Naive thymus-derived CD4-positive, alpha-beta T cell (primary cell): ENCODE measurements at regions not wholly inside any gene's neighbourhood (a gene's known extent, or its start where the extent isn't known, plus 50 kb on each side); places are given as distances from the start of the nearest gene placed in this dataset.
A peak's percentile ranks its signal among the peaks of the same experiment; 100 is the strongest.

ENCODE experiments used
- ATAC-seq: fragments of 150-1000 bp; cut with Tn5 transposase; 2 replicates; pipeline ENCODE4 v1.10.0; 2021; ENCODE audit warnings: mild to moderate bottlenecking, moderate library complexity
- CTCF ChIA-PET: fragments of 350-600 bp; sonication (Branson Sonifier 250); formaldehyde crosslinking; loops from one replicate; lab custom pipeline; 2021; ENCODE audit warnings: antibody characterized with exemption; lab: Charles Lee
- POLR2A ChIA-PET: fragments of 350-600 bp; sonication (Branson Sonifier 250); formaldehyde crosslinking; loops from one replicate; lab custom pipeline; 2021; ENCODE audit warnings: antibody characterized with exemption, inconsistent platforms; lab: Charles Lee
- DNase-seq, 9 donors: peaks; one replicate each; pipeline versions ENCODE4 v3.0.0 to v3.0.0-alpha.2; 2020 to 2022; ENCODE audit warnings: mixed read lengths in 1 of 9
- H3K27ac ChIP-seq: one replicate; pipeline ENCODE4 v1.7.0; 2013; ENCODE audit warnings: mild to moderate bottlenecking, low read depth, low read length, moderate library complexity
- H3K27me3 ChIP-seq, 2 donors: one replicate each; pipeline ENCODE4 v1.7.0; 2013; ENCODE audit warnings: low read length in 2 of 2, mild to moderate bottlenecking in 2 of 2, moderate library complexity in 2 of 2; ENCODE audit not compliant: control insufficient read depth in 2 of 2, insufficient read depth in 2 of 2
- H3K36me3 ChIP-seq, 3 experiments: 1 replicate in 2 of 3; 2 replicates in 1 of 3; pipeline ENCODE4 v1.7.0; 2013; ENCODE audit warnings: low read length in 3 of 3, mild to moderate bottlenecking in 3 of 3, moderate library complexity in 1 of 3; ENCODE audit not compliant: insufficient read depth in 3 of 3, control insufficient read depth in 2 of 3
- H3K4me1 ChIP-seq, 2 donors: one replicate each; pipeline ENCODE4 v1.7.0; 2013; ENCODE audit warnings: low read length in 2 of 2, mild to moderate bottlenecking in 2 of 2, moderate library complexity in 1 of 2; ENCODE audit not compliant: control insufficient read depth in 2 of 2, insufficient read depth in 2 of 2
- H3K4me3 ChIP-seq: 2 replicates; pipeline ENCODE4 v1.7.0; 2013; ENCODE audit warnings: mild to moderate bottlenecking, low read length
- H3K9me3 ChIP-seq, 3 experiments: 1 replicate in 2 of 3; 2 replicates in 1 of 3; pipeline ENCODE4 v1.7.0; 2013; ENCODE audit warnings: low read length in 3 of 3; ENCODE audit not compliant: control insufficient read depth in 2 of 3
- H3K27ac Mint-ChIP-seq, 9 donors: one replicate each; pipeline ENCODE4 v1.8.0; 2020 to 2022; ENCODE audit warnings: mixed read lengths in 9 of 9, mild to moderate bottlenecking in 8 of 9, moderate library complexity in 5 of 9, inconsistent platforms in 2 of 9
- H3K27me3 Mint-ChIP-seq, 5 donors: one replicate each; pipeline ENCODE4 v1.8.0; 2021 to 2022; ENCODE audit warnings: mixed read lengths in 5 of 5, mild to moderate bottlenecking in 1 of 5
- H3K36me3 Mint-ChIP-seq, 5 donors: one replicate each; pipeline ENCODE4 v1.8.0; 2020 to 2022; ENCODE audit warnings: mixed read lengths in 5 of 5, mild to moderate bottlenecking in 3 of 5, inconsistent platforms in 1 of 5
- H3K4me1 Mint-ChIP-seq, 7 donors: one replicate each; pipeline ENCODE4 v1.8.0; 2020 to 2022; ENCODE audit warnings: mixed read lengths in 7 of 7, mild to moderate bottlenecking in 3 of 7, inconsistent platforms in 1 of 7
- H3K4me3 Mint-ChIP-seq, 10 donors: one replicate each; pipeline ENCODE4 v1.8.0; 2020 to 2022; ENCODE audit warnings: mild to moderate bottlenecking in 10 of 10, mixed read lengths in 10 of 10, moderate library complexity in 6 of 10, inconsistent platforms in 2 of 10
- H3K9me3 Mint-ChIP-seq, 11 donors: one replicate each; pipeline ENCODE4 v1.8.0; 2020 to 2022; ENCODE audit warnings: mixed read lengths in 11 of 11, mild to moderate bottlenecking in 4 of 11, inconsistent platforms in 1 of 11, moderate library complexity in 1 of 11
- intact Hi-C, 2 donors: fragments of 100-400 bp; cut with micrococcal nuclease; formaldehyde crosslinking; loops; one replicate each; pipeline ENCODE4 v1.15.1; 2023

DNA sequence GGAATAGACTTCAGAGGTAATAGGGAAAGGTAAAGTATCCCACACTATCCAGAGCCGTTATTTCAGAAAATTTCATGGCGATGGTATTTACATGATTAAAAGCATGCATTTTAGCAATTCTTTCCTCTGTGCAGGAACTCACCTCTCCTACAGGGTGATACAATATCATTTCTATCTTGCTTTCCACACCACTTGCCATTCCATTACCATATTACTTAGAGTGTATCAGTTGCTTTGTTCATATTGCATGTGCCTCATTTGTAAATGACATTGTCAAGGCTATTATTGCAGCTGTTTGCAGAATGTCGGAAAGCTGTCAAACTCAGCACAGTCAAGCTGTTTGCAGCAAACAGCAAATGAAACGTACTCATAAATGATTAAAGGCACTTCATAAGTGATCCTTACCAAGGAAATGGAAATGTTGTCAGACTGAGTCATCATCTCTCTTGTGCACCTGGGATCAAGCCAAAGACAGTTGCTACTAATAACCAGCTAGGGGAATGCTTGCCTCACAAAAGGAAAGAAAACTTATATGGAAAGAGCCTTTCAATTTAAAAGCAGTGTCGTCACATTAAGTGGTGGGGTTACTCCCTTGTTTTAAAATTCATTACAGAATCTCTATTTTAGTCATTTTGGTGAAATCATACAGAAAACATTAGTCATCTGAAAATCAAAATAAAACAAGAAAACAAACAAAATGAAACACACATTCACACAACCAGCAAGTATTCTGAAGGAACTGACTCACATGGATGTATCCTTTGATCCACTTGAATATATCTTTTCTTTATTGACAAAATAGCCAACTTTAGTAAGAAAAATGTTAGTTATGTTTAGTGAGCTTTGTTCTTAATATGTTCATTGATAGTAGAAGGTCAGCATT lies 1064.1 kb upstream of the CNTNAP5 start:
- no peaks in the 10 kb centered on the region for H3K36me3 ChIP-seq
- Mint-ChIP-seq H3K4me3 (no peak overlapping the region), H3K27ac (no peak overlapping the region), H3K9me3 (peaks cover 0 to 7% (median 2%) of the 10 kb centered on the region in 11 donors), H3K4me1 (no peaks in the 10 kb centered on the region), H3K36me3 (no peaks in the 10 kb centered on the region), H3K27me3 (no peaks in the 10 kb centered on the region)
- no peaks in the 10 kb centered on the region for H3K27me3 ChIP-seq
- intact Hi-C loops: no loop called here
- H3K4me3 ChIP-seq: no peak overlapping the region
- H3K27ac ChIP-seq: no peak overlapping the region
- CTCF ChIA-PET: no interaction called here
- DNase-seq (no peak), ATAC-seq (no peak)
- H3K4me1 ChIP-seq: no peaks in the 10 kb centered on the region
- POLR2A ChIA-PET: no interaction called here
- no peaks in the 10 kb centered on the region for H3K9me3 ChIP-seq

DNA sequence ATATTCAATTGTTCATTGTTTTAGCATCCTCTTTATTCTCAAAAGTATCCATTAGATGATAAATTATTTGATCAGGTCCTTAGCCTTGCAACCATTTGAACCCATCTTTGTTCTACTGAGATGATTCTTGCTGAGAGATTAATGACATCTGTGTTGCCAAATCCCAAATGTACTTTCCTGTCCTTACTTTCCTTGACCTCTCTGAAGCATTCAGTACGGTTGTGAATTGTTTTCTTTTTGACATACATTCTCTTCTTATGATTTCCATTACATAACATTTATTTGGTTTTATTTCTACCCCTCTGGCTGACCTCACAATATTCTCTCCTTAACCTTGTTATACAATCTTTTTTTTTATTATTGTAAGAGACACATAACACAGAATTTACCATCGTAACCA lies 1058.6 kb upstream of the CNTNAP5 start:
- H3K9me3 Mint-ChIP-seq: peaks cover 0 to 32% (median 8%) of the 10 kb centered on the region in 11 donors
- POLR2A ChIA-PET: no interaction called here
- DNase-seq (no peak), ATAC-seq (no peak)
- no peak overlapping the region for H3K4me3 ChIP-seq
- H3K36me3 Mint-ChIP-seq: no peaks in the 10 kb centered on the region
- H3K9me3 ChIP-seq: peaks cover 0 to 5% (median 0%) of the 10 kb centered on the region in 3 experiments
- no peaks in the 10 kb centered on the region for H3K27me3 ChIP-seq
- no peak overlapping the region for H3K27ac ChIP-seq
- H3K27me3 Mint-ChIP-seq: no peaks in the 10 kb centered on the region
- H3K36me3 ChIP-seq: no peaks in the 10 kb centered on the region
- no peak overlapping the region for H3K4me3 Mint-ChIP-seq
- H3K4me1 ChIP-seq: no peaks in the 10 kb centered on the region
- H3K27ac Mint-ChIP-seq: no peak overlapping the region
- no peaks in the 10 kb centered on the region for H3K4me1 Mint-ChIP-seq
- intact Hi-C loops: no loop called here
- CTCF ChIA-PET: no interaction called here

DNA sequence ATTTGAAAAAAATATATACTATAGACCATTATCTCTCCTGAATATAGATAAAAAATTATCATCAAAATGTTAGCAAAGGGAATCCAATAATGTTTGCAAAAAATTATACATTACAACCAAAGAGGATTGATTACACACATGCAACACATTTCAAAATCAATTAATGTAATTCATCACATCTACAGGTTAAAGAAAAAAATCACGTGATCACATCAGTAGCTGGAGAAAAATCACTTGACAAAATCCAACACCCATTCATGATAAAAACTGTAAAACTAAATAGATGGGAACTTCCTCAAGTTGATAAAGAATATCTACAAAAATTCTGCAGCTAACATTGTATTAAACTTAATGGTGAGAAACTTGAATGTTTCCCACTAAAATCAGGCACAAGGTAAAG lies 1047.5 kb upstream of the CNTNAP5 start:
- Mint-ChIP-seq H3K27ac (no peak overlapping the region), H3K27me3 (no peaks in the 10 kb centered on the region), H3K4me3 (no peak overlapping the region), H3K36me3 (no peaks in the 10 kb centered on the region), H3K9me3 (peaks cover 0 to 18% (median 6%) of the 10 kb centered on the region in 11 donors), H3K4me1 (no peaks in the 10 kb centered on the region)
- Histone ChIP-seq H3K27me3 (no peaks in the 10 kb centered on the region), H3K36me3 (no peaks in the 10 kb centered on the region), H3K27ac (no peak overlapping the region), H3K4me1 (no peaks in the 10 kb centered on the region), H3K9me3 (no peaks in the 10 kb centered on the region), H3K4me3 (no peak overlapping the region)
- ATAC-seq (no peak), DNase-seq (no peak)
- ChIA-PET CTCF (no interaction called here), POLR2A (no interaction called here)
- intact Hi-C loops: no loop called here

DNA sequence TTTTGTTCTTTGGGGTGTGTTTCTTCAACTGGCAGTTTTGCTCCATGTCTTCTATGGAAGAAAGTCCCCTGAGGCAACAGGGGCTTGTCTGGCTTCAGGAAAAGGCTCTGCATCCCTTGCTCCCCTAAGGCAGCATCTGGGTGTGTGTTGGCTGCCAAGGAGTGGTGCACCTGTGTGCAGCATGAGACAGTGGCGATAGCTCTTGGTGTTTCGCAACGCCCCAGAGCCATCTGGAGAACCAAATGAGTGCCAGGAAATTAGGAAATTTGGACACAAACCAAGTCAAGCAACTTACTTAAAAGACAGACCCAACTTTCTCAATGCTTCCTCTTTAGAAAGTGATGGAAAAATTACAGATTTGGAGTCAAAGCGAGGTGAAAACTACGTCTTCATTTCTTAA lies 1044.4 kb upstream of the CNTNAP5 start:
- ATAC-seq (no peak), DNase-seq (no peak)
- Histone ChIP-seq H3K4me3 (no peak overlapping the region), H3K9me3 (no peaks in the 10 kb centered on the region), H3K36me3 (no peaks in the 10 kb centered on the region), H3K27ac (no peak overlapping the region), H3K4me1 (no peaks in the 10 kb centered on the region), H3K27me3 (no peaks in the 10 kb centered on the region)
- Mint-ChIP-seq H3K4me3 (no peak overlapping the region), H3K36me3 (no peaks in the 10 kb centered on the region), H3K27me3 (no peaks in the 10 kb centered on the region), H3K27ac (no peak overlapping the region), H3K4me1 (no peaks in the 10 kb centered on the region), H3K9me3 (peaks cover 0 to 18% (median 5%) of the 10 kb centered on the region in 11 donors)
- CTCF ChIA-PET: no interaction called here
- intact Hi-C loops: no loop called here
- POLR2A ChIA-PET: no interaction called here

DNA sequence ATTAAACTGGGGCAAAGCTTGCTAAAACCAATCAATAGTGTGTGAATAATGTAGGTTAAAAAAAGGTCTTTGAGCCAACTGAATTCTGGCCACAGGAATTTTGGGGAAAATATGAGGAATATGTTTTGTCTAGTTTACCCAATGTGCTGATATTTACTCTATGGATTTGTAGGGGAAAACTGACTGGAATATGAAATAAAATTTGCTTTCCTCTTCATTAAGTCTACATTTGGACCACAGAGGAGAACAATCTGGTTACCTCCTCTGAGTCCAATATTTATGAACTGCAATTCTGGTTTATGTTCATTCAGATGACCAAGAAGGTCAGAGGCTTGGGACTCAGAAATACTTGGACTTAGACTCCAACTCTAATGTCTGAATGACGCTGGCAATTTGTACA lies 1042.2 kb upstream of the CNTNAP5 start:
- DNase-seq (no peak), ATAC-seq (no peak)
- Mint-ChIP-seq H3K27ac (no peak overlapping the region), H3K36me3 (peaks cover 0 to 2% (median 0%) of the 10 kb centered on the region in 5 donors), H3K4me3 (no peak overlapping the region), H3K27me3 (no peaks in the 10 kb centered on the region), H3K4me1 (no peaks in the 10 kb centered on the region), H3K9me3 (peaks cover 0 to 16% (median 5%) of the 10 kb centered on the region in 11 donors)
- intact Hi-C loops: no loop called here
- no peaks in the 10 kb centered on the region for H3K9me3 ChIP-seq
- no peaks in the 10 kb centered on the region for H3K36me3 ChIP-seq
- no peak overlapping the region for H3K27ac ChIP-seq
- no peaks in the 10 kb centered on the region for H3K27me3 ChIP-seq
- H3K4me3 ChIP-seq: no peak overlapping the region
- H3K4me1 ChIP-seq: no peaks in the 10 kb centered on the region
- CTCF ChIA-PET: no interaction called here
- POLR2A ChIA-PET: no interaction called here

DNA sequence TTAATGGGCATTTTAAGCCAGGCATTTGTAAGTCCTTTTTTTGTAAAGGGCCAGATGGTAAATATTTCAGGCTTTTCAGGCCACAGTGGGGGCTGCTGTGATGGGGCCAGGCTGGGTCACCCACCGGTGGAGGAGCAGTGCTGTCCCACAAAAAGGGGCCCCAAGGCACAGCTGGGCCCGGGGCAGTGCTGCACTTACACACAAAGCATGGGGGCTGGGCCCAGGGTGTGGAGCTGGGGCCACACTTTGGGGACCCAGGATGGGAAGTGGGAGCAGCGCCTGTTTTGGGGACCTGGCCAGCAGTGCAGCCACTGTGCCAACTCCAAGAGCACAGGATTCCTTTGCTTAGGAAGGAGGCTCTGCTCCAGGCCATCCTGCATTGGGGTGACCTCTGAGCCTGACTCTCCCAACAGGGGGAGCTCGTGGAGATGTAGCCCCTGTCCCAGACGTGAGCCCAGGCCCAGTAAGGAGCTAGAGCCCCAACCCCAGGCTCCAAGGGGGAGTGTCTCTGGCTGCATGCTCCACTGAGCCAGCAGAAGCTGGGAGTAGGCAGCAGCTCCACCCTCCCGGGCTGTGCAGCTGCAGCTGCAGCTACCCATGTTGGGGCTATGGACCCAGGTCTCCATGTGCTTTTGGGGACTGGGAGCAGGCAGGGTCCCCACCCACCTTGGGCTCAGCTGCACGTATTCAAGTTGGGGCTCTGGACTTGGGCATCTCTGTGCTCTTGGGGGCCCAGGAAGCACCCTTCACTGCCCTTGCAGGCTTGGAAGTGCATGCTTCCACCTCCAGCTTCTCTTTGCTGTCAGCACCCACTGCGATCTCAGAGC lies 1036.5 kb upstream of the CNTNAP5 start:
- intact Hi-C loops: no loop called here
- no peaks in the 10 kb centered on the region for H3K27me3 Mint-ChIP-seq
- peaks cover 2 to 26% (median 6%) of the 10 kb centered on the region in 11 donors for H3K9me3 Mint-ChIP-seq
- H3K9me3 ChIP-seq: no peaks in the 10 kb centered on the region
- H3K27ac Mint-ChIP-seq: no peak overlapping the region
- ChIA-PET POLR2A (no interaction called here), CTCF (no interaction called here)
- H3K4me1 Mint-ChIP-seq: no peaks in the 10 kb centered on the region
- no peak overlapping the region for H3K4me3 Mint-ChIP-seq
- H3K4me1 ChIP-seq: no peaks in the 10 kb centered on the region
- DNase-seq (no peak), ATAC-seq (peak; percentile 16)
- no peak overlapping the region for H3K27ac ChIP-seq
- no peak overlapping the region for H3K4me3 ChIP-seq
- H3K36me3 ChIP-seq: no peaks in the 10 kb centered on the region
- peaks cover 0 to 2% (median 0%) of the 10 kb centered on the region in 5 donors for H3K36me3 Mint-ChIP-seq
- no peaks in the 10 kb centered on the region for H3K27me3 ChIP-seq
